ENCODE measurements at regions not wholly inside any gene's neighbourhood (a gene's known extent, or its start where the extent isn't known, plus 50 kb on each side); places are given as distances from the start of the nearest gene placed in this dataset.

GRCh38 chr3:31371484-31372177 is 161.1 kb upstream of the STT3B start:
- Histone ChIP-seq H3K27me3 (no peaks in the 10 kb centered on the region), H3K9me3 (no peaks in the 10 kb centered on the region), H3K4me3 (no peak overlapping the region), H3K27ac (no peak overlapping the region), H3K36me3 (no peaks in the 10 kb centered on the region), H3K4me1 (no peaks in the 10 kb centered on the region)
- intact Hi-C loops (cut with DNase I; ENCODE audit: low total_unique reads), result no loop called here
- no peak for TF ChIP-seq POLR2A (IDR thresholded peaks at IDR 0.05)
- TF ChIP-seq CTCF (IDR thresholded peaks at IDR 0.05), result no peak
- no peak for TF ChIP-seq POLR2AphosphoS5 (IDR thresholded peaks at IDR 0.05)
- no peak for DNase-seq (ENCODE audit: low spot score in 2 of 2)

- Histone ChIP-seq H3K36me3 (no peaks in the 10 kb centered on the region), H3K9me3 (no peaks in the 10 kb centered on the region), H3K27me3 (no peaks in the 10 kb centered on the region), H3K4me3 (no peak overlapping the region), H3K27ac (no peak overlapping the region), H3K4me1 (no peaks in the 10 kb centered on the region)
- TF ChIP-seq POLR2AphosphoS5 (IDR thresholded peaks at IDR 0.05), result no peak
- no peak for DNase-seq (ENCODE audit: low spot score in 2 of 2)
- intact Hi-C loops (cut with DNase I; ENCODE audit: low total_unique reads), result no loop called here
Measured at GRCh38 chr3:31373681-31374080, 159.0 kb upstream of the STT3B start.

GRCh38 chr3:31377045-31377642 is 155.6 kb upstream of the STT3B start:
- H3K27ac ChIP-seq, result no peak overlapping the region
- H3K4me1 ChIP-seq, result no peaks in the 10 kb centered on the region
- H3K36me3 ChIP-seq, result no peaks in the 10 kb centered on the region
- TF ChIP-seq POLR2AphosphoS5 (IDR thresholded peaks at IDR 0.05), result no peak
- TF ChIP-seq CTCF (IDR thresholded peaks at IDR 0.05), result no peak
- TF ChIP-seq POLR2A (IDR thresholded peaks at IDR 0.05), result no peak
- H3K9me3 ChIP-seq, result no peaks in the 10 kb centered on the region
- no peak overlapping the region for H3K4me3 ChIP-seq
- DNase-seq (ENCODE audit: low spot score in 2 of 2), result no peak
- no peaks in the 10 kb centered on the region for H3K27me3 ChIP-seq
- intact Hi-C loops (cut with DNase I; ENCODE audit: low total_unique reads), result no loop called here

GRCh38 chr3:31378231-31378630 is 154.5 kb upstream of the STT3B start:
- no peaks in the 10 kb centered on the region for H3K36me3 ChIP-seq

GRCh38 chr3:31379598-31379997 is 153.1 kb upstream of the STT3B start:
- H3K4me1 ChIP-seq, result no peaks in the 10 kb centered on the region
- TF ChIP-seq CTCF (IDR thresholded peaks at IDR 0.05) (no peak), POLR2A (IDR thresholded peaks at IDR 0.05) (no peak), POLR2AphosphoS5 (IDR thresholded peaks at IDR 0.05) (no peak)
- no peaks in the 10 kb centered on the region for H3K9me3 ChIP-seq
- DNase-seq (ENCODE audit: low spot score in 2 of 2), result no peak
- intact Hi-C loops (cut with DNase I; ENCODE audit: low total_unique reads), result no loop called here
- H3K27me3 ChIP-seq, result no peaks in the 10 kb centered on the region
- H3K4me3 ChIP-seq, result no peak overlapping the region
- no peak overlapping the region for H3K27ac ChIP-seq
- H3K36me3 ChIP-seq, result no peaks in the 10 kb centered on the region

More at GRCh38 chr3:31378231-31378630, 154.5 kb upstream of the STT3B start:
- DNase-seq (ENCODE audit: low spot score in 2 of 2), result no peak
- no peaks in the 10 kb centered on the region for H3K9me3 ChIP-seq
- no peak overlapping the region for H3K27ac ChIP-seq
- intact Hi-C loops (cut with DNase I; ENCODE audit: low total_unique reads), result no loop called here
- no peak overlapping the region for H3K4me3 ChIP-seq
- H3K4me1 ChIP-seq, result no peaks in the 10 kb centered on the region
- TF ChIP-seq POLR2AphosphoS5 (IDR thresholded peaks at IDR 0.05), result no peak
- no peak for TF ChIP-seq POLR2A (IDR thresholded peaks at IDR 0.05)
- no peak for TF ChIP-seq CTCF (IDR thresholded peaks at IDR 0.05)
- H3K27me3 ChIP-seq, result no peaks in the 10 kb centered on the region

Measured in breast epithelium (tissue), 4 donors.